Ovary (tissue), 7 donors: ENCODE measurements at regions not wholly inside any gene's neighbourhood (a gene's known extent, or its start where the extent isn't known, plus 50 kb on each side); places are given as distances from the start of the nearest gene placed in this dataset.

Experiments used
- DNase-seq, 5 donors: peaks; one replicate each; pipeline ENCODE4 v3.0.0-alpha.2; 2019 to 2020
- H3K27ac ChIP-seq, 2 donors: fragments of 200-600 bp; one replicate each; pipeline versions ENCODE4 v1.5.1 to v1.8.0; 2019 to 2022
- H3K27me3 ChIP-seq: fragments of 200-600 bp; one replicate; pipeline ENCODE4 v1.8.0; 2022
- H3K36me3 ChIP-seq: fragments of 200-600 bp; sonication (generic); one replicate; pipeline ENCODE4 v1.5.1; 2019
- H3K4me1 ChIP-seq: one replicate; pipeline ENCODE4 v1.8.1; 2013; ENCODE audit warnings: mild to moderate bottlenecking, moderate library complexity; ENCODE audit not compliant: insufficient read depth
- H3K4me3 ChIP-seq: fragments of 200-600 bp; sonication (generic); one replicate; pipeline ENCODE4 v1.5.1; 2017
- H3K9me3 ChIP-seq, 2 donors: fragments of 200-600 bp in 1 of 2; sonication (generic) in 1 of 2; one replicate each; pipeline versions ENCODE4 v1.5.1 to v1.8.1; 2013 to 2019; ENCODE audit warnings: mild to moderate bottlenecking in 1 of 2, moderate library complexity in 1 of 2
- EP300 ChIP-seq: sonication (generic); formaldehyde crosslinking; IDR thresholded peaks from one replicate; pipeline ENCODE4 v1.6.1; 2017; ENCODE audit warnings: antibody characterized with exemption
- POLR2A ChIP-seq: fragments of 450-650 bp; IDR thresholded peaks from one replicate; pipeline ENCODE4 v1.6.1; 2017; ENCODE audit warnings: antibody characterized with exemption, mild to moderate bottlenecking, moderate library complexity
- WGBS, 3 donors: extraction: QIAGEN DNeasy Blood & Tissue Kit in 1 of 3; methylation state at CpG; one replicate each; pipeline versions ENCODE4 v1.1.5 to v1.1.7; 2013 to 2017; 5-methylcytosine and 5-hydroxymethylcytosine counted together
- intact Hi-C, 4 donors: fragments of 100-400 bp; cut with DNase I; formaldehyde crosslinking; loops; one replicate each; pipeline versions ENCODE4 v1.11.0 to v1.15.1; 2022 to 2023
- TF ChIP-seq, protein P1 (sequence below), 3 donors: fragments of 450-650 bp in 2 of 3; fragments of 200-600 bp in 1 of 3; IDR thresholded peaks; one replicate each; pipeline versions ENCODE4 v1.5.1 to v1.8.0; 2016 to 2022; ENCODE audit warnings: antibody characterized with exemption in 3 of 3, mild to moderate bottlenecking in 1 of 3
- donor health status: DM: no; HTN: no; CAD: no; lungs with moderate emphysema.
- donor health status: DM: no; HTN: no; CAD: no.
- donor health status: Bipolar disorder and iron deficiency.
- donor health status: DM: no; HTN: no; CAD: no.
- donor health status: DM: yes; HTN: yes; CAD: no.

DNA sequence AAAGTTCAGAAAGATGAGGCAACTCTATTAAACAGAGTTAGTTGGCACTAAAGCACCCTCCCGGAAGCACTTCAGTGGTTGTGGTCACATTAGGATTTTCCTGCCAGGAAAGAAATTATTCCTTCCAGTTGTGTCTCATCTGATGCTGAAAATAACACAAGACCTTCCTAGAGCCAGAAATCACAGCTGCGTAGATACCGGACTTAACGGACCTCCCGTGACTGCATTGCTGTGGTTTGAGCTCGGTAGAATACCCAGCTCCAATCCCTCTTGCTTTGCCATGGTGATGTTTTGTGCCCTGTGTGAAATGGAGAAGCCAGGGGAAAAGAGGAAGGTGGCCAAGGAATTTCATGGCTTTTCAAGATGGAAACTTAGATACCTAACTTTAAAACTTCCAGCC lies 215.0 kb upstream of the IGF1R start:
- no peaks in the 10 kb centered on the region for H3K4me1 ChIP-seq
- no peaks in the 10 kb centered on the region for H3K27me3 ChIP-seq
- DNase-seq: no peak
- TF ChIP-seq EP300: no peak
- TF ChIP-seq, protein P1, sequence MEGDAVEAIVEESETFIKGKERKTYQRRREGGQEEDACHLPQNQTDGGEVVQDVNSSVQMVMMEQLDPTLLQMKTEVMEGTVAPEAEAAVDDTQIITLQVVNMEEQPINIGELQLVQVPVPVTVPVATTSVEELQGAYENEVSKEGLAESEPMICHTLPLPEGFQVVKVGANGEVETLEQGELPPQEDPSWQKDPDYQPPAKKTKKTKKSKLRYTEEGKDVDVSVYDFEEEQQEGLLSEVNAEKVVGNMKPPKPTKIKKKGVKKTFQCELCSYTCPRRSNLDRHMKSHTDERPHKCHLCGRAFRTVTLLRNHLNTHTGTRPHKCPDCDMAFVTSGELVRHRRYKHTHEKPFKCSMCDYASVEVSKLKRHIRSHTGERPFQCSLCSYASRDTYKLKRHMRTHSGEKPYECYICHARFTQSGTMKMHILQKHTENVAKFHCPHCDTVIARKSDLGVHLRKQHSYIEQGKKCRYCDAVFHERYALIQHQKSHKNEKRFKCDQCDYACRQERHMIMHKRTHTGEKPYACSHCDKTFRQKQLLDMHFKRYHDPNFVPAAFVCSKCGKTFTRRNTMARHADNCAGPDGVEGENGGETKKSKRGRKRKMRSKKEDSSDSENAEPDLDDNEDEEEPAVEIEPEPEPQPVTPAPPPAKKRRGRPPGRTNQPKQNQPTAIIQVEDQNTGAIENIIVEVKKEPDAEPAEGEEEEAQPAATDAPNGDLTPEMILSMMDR (IDR thresholded peaks at IDR 0.05): no peak
- TF ChIP-seq POLR2A: no peak
- H3K27ac ChIP-seq: no peak overlapping the region
- 59 to 68% (median 67%) methylated on average over 6 of the region's 6 CpGs for WGBS, 3 donors
- intact Hi-C loops: no loop called here
- no peaks in the 10 kb centered on the region for H3K36me3 ChIP-seq
- H3K4me3 ChIP-seq: no peak overlapping the region
- H3K9me3 ChIP-seq: no peaks in the 10 kb centered on the region

DNA sequence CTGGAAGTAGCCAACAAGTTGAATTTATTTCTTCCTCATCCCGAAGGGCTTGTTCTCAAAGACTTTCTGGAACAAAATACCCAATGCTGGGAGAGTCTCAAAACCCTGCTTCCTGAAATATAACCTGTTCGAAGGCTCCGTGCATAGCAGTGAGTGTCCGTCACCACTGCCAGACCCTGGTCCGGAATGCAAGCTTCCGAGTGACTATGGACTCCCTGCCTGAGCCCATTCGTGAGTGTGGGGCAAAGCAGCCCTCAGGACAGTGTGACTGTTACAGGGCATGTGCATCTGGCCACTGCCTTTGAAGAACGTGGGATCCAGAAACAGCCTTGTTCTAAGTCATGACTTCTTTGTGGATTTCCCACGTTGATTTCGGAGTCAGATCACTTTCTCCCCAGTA lies 214.5 kb upstream of the IGF1R start:
- no peak for DNase-seq
- Histone ChIP-seq H3K4me1 (no peaks in the 10 kb centered on the region), H3K4me3 (no peak overlapping the region), H3K27me3 (no peaks in the 10 kb centered on the region), H3K9me3 (no peaks in the 10 kb centered on the region), H3K27ac (no peak overlapping the region), H3K36me3 (no peaks in the 10 kb centered on the region)
- intact Hi-C loops: no loop called here
- TF ChIP-seq EP300 (no peak), POLR2A (no peak)
- TF ChIP-seq, protein P1 (IDR thresholded peaks at IDR 0.05): no peak
- 80 to 82% (median 80%) methylated on average over 10 of the region's 10 CpGs for WGBS, 3 donors

DNA sequence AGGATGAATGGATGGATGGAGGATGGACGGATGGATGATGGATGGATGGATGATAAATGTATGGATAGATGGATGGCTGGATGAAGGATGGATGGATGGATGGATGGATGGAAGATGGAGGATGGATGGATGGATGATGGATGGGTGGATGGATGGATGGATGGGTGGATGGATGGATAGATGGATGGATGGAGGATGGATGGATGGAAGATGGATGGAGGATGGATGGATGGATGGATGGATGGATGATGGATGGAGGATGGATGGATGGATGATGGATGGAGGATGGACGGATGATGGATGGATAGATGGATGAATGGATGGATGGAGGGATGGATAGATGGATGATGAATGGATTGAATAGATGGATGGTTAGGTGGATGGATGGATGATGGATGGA lies 210.6 kb upstream of the IGF1R start:
- H3K27me3 ChIP-seq: no peaks in the 10 kb centered on the region
- H3K36me3 ChIP-seq: no peaks in the 10 kb centered on the region
- H3K9me3 ChIP-seq: no peaks in the 10 kb centered on the region
- no peak overlapping the region for H3K27ac ChIP-seq
- no peak for DNase-seq
- no peak for TF ChIP-seq POLR2A
- TF ChIP-seq, protein P1 (IDR thresholded peaks at IDR 0.05): no peak
- TF ChIP-seq EP300: no peak
- H3K4me1 ChIP-seq: no peaks in the 10 kb centered on the region
- WGBS, 3 donors: 82 to 87% (median 85%) methylated on average over 2 of the region's 2 CpGs
- intact Hi-C loops: no loop called here
- H3K4me3 ChIP-seq: no peak overlapping the region

DNA sequence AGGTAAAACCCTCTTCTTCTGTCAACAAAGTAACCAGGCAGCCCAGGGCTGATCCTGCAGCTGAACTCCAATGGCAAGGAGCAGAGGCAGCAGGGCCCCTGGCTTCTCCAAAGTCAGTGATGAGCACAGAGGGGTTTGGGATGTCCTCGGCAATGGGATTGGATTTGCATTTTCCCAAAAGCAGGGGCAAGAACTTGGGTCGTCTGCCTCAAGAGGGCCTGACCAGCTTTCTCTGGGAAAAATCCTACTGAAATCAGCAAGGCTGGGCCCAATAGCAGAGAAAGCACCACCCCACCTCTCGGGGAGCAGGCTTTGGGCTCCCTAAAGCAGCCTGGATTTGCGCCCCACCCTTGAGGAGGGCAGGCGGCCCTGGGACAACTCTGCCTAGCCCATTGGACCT lies 210.0 kb upstream of the IGF1R start:
- no peak for TF ChIP-seq EP300
- H3K4me3 ChIP-seq: no peak overlapping the region
- H3K27me3 ChIP-seq: no peaks in the 10 kb centered on the region
- no peaks in the 10 kb centered on the region for H3K9me3 ChIP-seq
- WGBS, 3 donors: 86 to 89% (median 86%) methylated on average over 5 of the region's 5 CpGs
- no peak overlapping the region for H3K27ac ChIP-seq
- H3K4me1 ChIP-seq: no peaks in the 10 kb centered on the region
- no peaks in the 10 kb centered on the region for H3K36me3 ChIP-seq
- no peak for DNase-seq
- intact Hi-C loops: no loop called here

DNA sequence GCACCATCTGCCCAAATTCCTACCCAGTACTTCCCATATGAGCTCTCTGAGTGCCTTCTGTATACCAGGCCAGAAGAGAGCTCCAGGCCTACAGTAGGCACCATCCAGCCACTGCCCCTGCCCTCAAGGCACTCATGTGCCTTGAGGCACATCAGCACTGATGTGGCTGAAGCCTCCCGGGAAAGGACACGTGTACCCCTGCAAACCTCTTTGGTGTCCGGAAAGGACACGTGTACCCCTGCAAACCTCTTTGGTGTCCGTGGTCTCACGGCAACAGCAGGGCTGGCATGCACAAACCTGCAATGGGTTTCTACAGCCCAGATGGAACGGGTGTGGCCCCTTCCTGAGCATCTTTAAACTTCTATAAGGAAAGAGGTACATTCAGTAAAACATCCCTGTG lies 209.4 kb upstream of the IGF1R start:
- H3K9me3 ChIP-seq: no peaks in the 10 kb centered on the region
- no peak overlapping the region for H3K4me3 ChIP-seq
- intact Hi-C loops: no loop called here
- no peaks in the 10 kb centered on the region for H3K27me3 ChIP-seq
- 92 to 93% (median 93%) methylated on average over 7 of the region's 7 CpGs for WGBS, 3 donors
- TF ChIP-seq POLR2A (no peak), EP300 (no peak)
- TF ChIP-seq, protein P1 (IDR thresholded peaks at IDR 0.05): no peak
- no peak overlapping the region for H3K27ac ChIP-seq
- no peaks in the 10 kb centered on the region for H3K4me1 ChIP-seq
- H3K36me3 ChIP-seq: no peaks in the 10 kb centered on the region
- DNase-seq: no peak
